Kidney (tissue), 13 donors: ENCODE measurements at regions not wholly inside any gene's neighbourhood (a gene's known extent, or its start where the extent isn't known, plus 50 kb on each side); places are given as distances from the start of the nearest gene placed in this dataset.

Source experiments
- DNase-seq, 5 donors: peaks; one replicate each; pipeline ENCODE4 v3.0.0-alpha.2; 2013 to 2020
- FAIRE-seq: peaks from 2 replicates; lab custom pipeline; 2012; peaks lifted over from hg19 to GRCh38; lab: Jason Lieb, UNC
- H3K27ac ChIP-seq, 2 donors: one replicate each; pipeline ENCODE4 v1.7.0; 2013; ENCODE audit warnings: low read depth in 2 of 2, low read length in 2 of 2, inconsistent platforms in 1 of 2
- H3K27me3 ChIP-seq: one replicate; pipeline ENCODE4 v1.7.1; 2013; ENCODE audit warnings: low read length, inconsistent platforms; ENCODE audit not compliant: control insufficient read depth, insufficient read depth
- H3K36me3 ChIP-seq, 3 donors: one replicate each; pipeline versions ENCODE4 v1.7.0 to v1.7.1; 2013; ENCODE audit warnings: low read length in 3 of 3, control low read depth in 1 of 3, inconsistent platforms in 1 of 3; ENCODE audit not compliant: insufficient read depth in 3 of 3, control insufficient read depth in 2 of 3
- H3K4me1 ChIP-seq, 3 donors: one replicate each; pipeline versions ENCODE4 v1.7.0 to v1.7.1; 2013; ENCODE audit warnings: low read length in 3 of 3, inconsistent platforms in 1 of 3, low read depth in 1 of 3; ENCODE audit not compliant: control insufficient read depth in 2 of 3, insufficient read depth in 2 of 3
- H3K4me3 ChIP-seq, 3 donors: one replicate each; pipeline versions ENCODE4 v1.7.0 to v1.8.1; 2013; ENCODE audit warnings: low read length in 3 of 3, control low read depth in 1 of 3, inconsistent platforms in 1 of 3
- H3K9ac ChIP-seq, 3 donors: one replicate each; pipeline versions ENCODE4 v1.7.0 to v1.7.1; 2013; ENCODE audit warnings: low read length in 3 of 3, control low read depth in 1 of 3, inconsistent platforms in 1 of 3
- H3K9me3 ChIP-seq, 3 donors: one replicate each; pipeline versions ENCODE4 v1.7.0 to v1.7.1; 2013; ENCODE audit warnings: low read length in 3 of 3, control low read depth in 1 of 3, inconsistent platforms in 1 of 3; ENCODE audit not compliant: control insufficient read depth in 2 of 3, insufficient read depth in 1 of 3
- CTCF ChIP-seq: IDR thresholded peaks from 3 replicates; pipeline ENCODE4 v1.5.1; 2012; ENCODE audit warnings: mild to moderate bottlenecking, moderate library complexity, borderline replicate concordance; ENCODE audit not compliant: insufficient read depth; ENCODE audit errors: extremely low read depth
- intact Hi-C: fragments of 100-400 bp; cut with DNase I; formaldehyde crosslinking; loops from one replicate; pipeline ENCODE4 v1.11.1; 2022
- donor health status: control.
- donor health status: control.
- donor health status: control.
- donor health status: control.
- donor health status: control.
- donor health status: DM: yes; HTN: yes; CAD: no.
- donor health status: Normal renal cell carcinoma (clear cell type).

DNA sequence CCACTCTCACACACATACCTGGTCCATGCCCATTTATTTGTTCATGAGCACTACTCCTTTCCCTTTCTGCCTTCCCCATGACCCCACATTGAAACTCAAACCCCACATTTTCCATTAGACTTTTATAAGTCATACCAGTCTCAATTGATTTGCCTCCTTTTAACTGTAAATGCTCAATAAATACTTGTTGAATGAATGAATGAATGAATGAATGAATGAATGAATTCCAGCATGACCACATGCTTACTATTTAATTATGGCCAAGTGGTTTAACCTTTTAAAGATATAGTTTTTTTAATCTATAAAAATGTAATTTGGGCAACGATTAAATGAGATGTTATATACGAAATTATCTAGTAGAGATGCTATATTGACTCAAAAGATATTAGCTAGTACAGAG lies 54.1 kb upstream of the GRAMD2B start:
- peaks cover 21 to 28% (median 24%) of the 10 kb centered on the region in 3 donors for H3K4me1 ChIP-seq
- no peak for FAIRE-seq
- no peak overlapping the region for H3K4me3 ChIP-seq
- no peaks in the 10 kb centered on the region for H3K9me3 ChIP-seq
- H3K9ac ChIP-seq: no peak overlapping the region
- intact Hi-C loops: no loop called here
- peak overlapping the region; percentile 66 to 89 for H3K27ac ChIP-seq
- TF ChIP-seq CTCF: no peak
- no peaks in the 10 kb centered on the region for H3K36me3 ChIP-seq
- H3K27me3 ChIP-seq: no peaks in the 10 kb centered on the region
- no peak for DNase-seq

DNA sequence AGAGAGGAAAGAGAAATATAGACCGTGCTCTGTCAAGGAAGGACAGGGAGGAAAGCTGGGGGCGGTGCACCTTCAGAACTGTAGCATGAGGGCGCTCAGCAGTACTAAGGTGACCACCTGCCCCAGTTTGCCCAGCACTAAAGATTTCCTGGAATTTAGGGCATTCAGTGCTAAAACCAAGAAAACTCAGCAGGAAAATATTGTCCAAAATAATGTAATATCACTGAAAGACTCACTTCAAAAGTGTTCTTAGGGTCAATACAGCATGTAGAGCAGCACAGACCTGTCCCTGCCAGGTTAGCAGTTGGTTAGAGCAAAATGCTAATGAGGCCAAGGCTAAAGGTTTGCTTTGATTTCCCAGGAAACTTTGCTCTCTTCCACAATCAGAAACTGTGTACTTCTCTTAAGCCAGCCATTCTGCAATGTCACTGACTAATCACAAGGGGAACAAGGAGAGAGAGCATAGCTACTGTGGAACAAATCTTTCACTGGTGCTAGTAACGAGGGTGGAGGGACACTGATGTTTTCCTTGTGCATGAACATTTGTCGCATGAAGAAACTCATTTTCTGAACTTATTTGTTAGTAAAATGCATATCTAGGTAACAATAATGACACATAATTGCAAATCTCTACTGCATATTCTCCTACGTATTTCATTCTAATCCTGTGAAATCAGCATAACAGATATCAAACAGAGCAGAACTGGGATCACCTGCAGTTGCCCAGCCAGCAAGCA lies 53.0 kb upstream of the GRAMD2B start:
- peak overlapping the region; percentile 17 to 87 (median 86) for H3K4me3 ChIP-seq
- no peaks in the 10 kb centered on the region for H3K27me3 ChIP-seq
- DNase-seq (peak in 2 of 5 donors; percentile 54 to 60), FAIRE-seq (peak; percentile 58)
- H3K9me3 ChIP-seq: no peaks in the 10 kb centered on the region
- H3K4me1 ChIP-seq: peaks cover 21 to 28% (median 22%) of the 10 kb centered on the region in 3 donors
- peak overlapping the region in 1 of 3 donors; percentile 94 for H3K9ac ChIP-seq
- peak overlapping the region; percentile 89 to 94 for H3K27ac ChIP-seq
- peak; percentile 22 for TF ChIP-seq CTCF
- intact Hi-C loops: no loop called here
- H3K36me3 ChIP-seq: no peaks in the 10 kb centered on the region

DNA sequence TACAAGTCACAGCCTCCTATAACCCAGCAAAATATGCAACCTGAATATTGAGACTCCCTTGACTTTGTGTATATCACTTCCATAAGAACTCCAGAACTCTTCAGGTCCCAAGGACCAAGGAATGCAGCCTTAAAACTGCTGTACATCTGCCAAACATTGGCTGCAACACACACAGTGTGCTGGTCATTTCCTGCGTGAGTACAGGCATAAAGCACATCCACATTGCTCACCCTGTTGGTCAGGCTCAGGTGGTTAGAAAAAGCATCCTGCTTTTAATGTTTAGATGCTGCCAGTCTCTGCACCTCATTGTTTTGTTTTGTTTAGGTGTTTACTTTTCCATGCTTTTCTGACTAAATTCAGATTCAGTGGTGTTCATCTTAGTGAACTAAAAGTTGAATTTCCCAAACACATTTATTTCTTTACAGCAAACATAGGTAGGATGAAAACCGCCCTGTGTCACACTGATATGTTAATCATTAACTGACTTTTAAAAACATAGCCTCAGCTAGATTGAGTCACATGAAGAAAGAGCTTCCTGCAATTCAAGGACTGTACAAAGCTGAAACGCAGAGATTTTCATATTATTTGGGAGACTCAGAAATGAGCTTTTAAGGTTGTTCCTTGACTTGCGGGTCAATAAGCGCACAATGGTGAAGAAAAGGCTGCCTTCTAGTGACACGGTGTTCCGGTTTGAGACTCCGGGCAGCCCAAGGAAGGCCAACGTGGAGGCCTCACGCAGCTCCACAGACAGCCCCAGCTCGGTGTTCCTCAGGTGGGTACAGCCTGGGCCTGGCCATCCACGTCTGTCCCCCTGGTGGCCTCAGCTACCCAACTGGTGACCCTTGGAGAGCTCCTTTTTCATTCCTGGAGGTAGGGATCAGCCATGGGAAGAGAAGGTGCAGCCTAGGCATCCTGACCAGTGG lies 52.2 kb upstream of the GRAMD2B start:
- H3K27ac ChIP-seq: peak overlapping the region; percentile 89 to 94
- peak overlapping the region; percentile 41 to 94 (median 63) for H3K9ac ChIP-seq

More for the DNA sequence above, 52.2 kb upstream of the GRAMD2B start:
- FAIRE-seq: peak; percentile 60
- H3K9me3 ChIP-seq: no peaks in the 10 kb centered on the region
- H3K36me3 ChIP-seq: no peaks in the 10 kb centered on the region
- TF ChIP-seq CTCF: peak; percentile 12
- DNase-seq: peak; percentile 35 to 83 (median 62)
- H3K4me3 ChIP-seq: peak overlapping the region; percentile 76 to 87 (median 86)
- H3K4me1 ChIP-seq: peaks cover 20 to 30% (median 23%) of the 10 kb centered on the region in 3 donors
- no peaks in the 10 kb centered on the region for H3K27me3 ChIP-seq
- intact Hi-C loops: no loop called here
